ENCODE measurements at regions not wholly inside any gene's neighbourhood (a gene's known extent, or its start where the extent isn't known, plus 50 kb on each side); places are given as distances from the start of the nearest gene placed in this dataset.

DNA sequence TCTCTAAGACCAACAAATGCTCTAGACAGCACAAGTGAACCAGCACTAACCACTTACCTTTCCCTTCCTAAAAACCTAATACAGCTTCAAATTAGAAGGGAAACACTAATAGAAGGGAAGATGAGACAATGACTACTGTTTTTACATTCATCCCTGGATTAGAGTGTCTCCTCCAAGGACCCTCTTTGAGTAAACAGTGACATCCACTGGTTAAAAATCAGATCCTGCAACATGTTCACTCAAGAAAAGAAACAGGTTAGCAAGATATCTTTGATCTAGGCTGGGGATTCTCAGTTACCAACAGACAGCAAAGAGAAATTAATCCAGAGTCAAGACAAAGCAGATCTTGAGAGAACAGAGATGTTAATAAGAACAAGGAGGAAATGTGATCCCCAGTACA lies 177.7 kb upstream of the GHITM start:
- Histone ChIP-seq H3K36me3 (ENCODE audit: control insufficient read depth in 2 of 2, extremely low read depth in 1 of 2, insufficient read depth in 2 of 2, low read length in 2 of 2) (no peaks in the 10 kb centered on the region), H3K4me3 (replicated peaks in 1 of 3; ENCODE audit: insufficient read depth in 1 of 3, low read depth in 1 of 3, low read length in 3 of 3) (no peak overlapping the region), H3K9me3 (replicated peaks; ENCODE audit: control insufficient read depth, insufficient read depth, low read length) (no peaks in the 10 kb centered on the region), H3K27me3 (ENCODE audit: control insufficient read depth in 2 of 2, insufficient read depth in 2 of 2, low read length in 2 of 2) (no peaks in the 10 kb centered on the region), H2AFZ (ENCODE audit: low read depth, low read length) (no peak overlapping the region), H3K79me2 (ENCODE audit: control insufficient read depth, insufficient read depth, low read length) (no peaks in the 10 kb centered on the region), H3K9me1 (replicated peaks; ENCODE audit: control insufficient read depth, extremely low read depth, insufficient read depth, low read length) (no peaks in the 10 kb centered on the region), H4K20me1 (replicated peaks; ENCODE audit: control insufficient read depth, extremely low read depth, insufficient read depth, low read length) (no peaks in the 10 kb centered on the region), H3K27ac (ENCODE audit: insufficient read depth, low read depth, low read length) (no peak overlapping the region), H3K4me1 (ENCODE audit: control insufficient read depth, extremely low read depth, insufficient read depth, low read length) (no peaks in the 10 kb centered on the region), H3K4me2 (ENCODE audit: insufficient read depth, low read length) (no peak overlapping the region), H3K9ac (replicated peaks; ENCODE audit: extremely low read depth, insufficient read depth, low read length) (no peak overlapping the region)
- intact Hi-C loops (cut with micrococcal nuclease) (no loop called here), dilution Hi-C loops (cut with MboI; ENCODE audit: extremely low pct_ligation_motif_present, low sequenced_read_pairs) (no loop called here)
- CTCF ChIA-PET = interaction anchor here (1.6 kb wide), 1 partner anchor 90 kb away, joined by 3 read pairs; no protein-coding TSS in a partner anchor
- FAIRE-seq (no peak), DNase-seq (ENCODE audit: low read depth, low spot score) (no peak)
- TF ChIP-seq GATA2 (IDR thresholded peaks at IDR 0.05; ENCODE audit: insufficient read depth, insufficient read length, low read depth, low read length) (no peak), MYC (IDR thresholded peaks at IDR 0.05; ENCODE audit: low read depth, low read length) (no peak), FOS (IDR thresholded peaks at IDR 0.05; ENCODE audit: borderline replicate concordance, insufficient read depth, low read length) (no peak), JUN (IDR thresholded peaks at IDR 0.05; ENCODE audit: borderline replicate concordance, insufficient read depth, insufficient read length, low read depth) (no peak), POLR2A (IDR thresholded peaks at IDR 0.05; ENCODE audit: low read depth, low read length) (no peak), POLR2AphosphoS5 (IDR thresholded peaks at IDR 0.05; ENCODE audit: insufficient read depth, low read depth, low read length) (no peak), EZH2 (IDR thresholded peaks at IDR 0.05; ENCODE audit: borderline replicate concordance, low read depth, low read length, severe bottlenecking) (no peak)
- TF ChIP-seq, protein P1, sequence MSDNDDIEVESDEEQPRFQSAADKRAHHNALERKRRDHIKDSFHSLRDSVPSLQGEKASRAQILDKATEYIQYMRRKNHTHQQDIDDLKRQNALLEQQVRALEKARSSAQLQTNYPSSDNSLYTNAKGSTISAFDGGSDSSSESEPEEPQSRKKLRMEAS (IDR thresholded peaks at IDR 0.05; ENCODE audit: insufficient read depth, insufficient read length) = no peak
- TF ChIP-seq, protein P2, sequence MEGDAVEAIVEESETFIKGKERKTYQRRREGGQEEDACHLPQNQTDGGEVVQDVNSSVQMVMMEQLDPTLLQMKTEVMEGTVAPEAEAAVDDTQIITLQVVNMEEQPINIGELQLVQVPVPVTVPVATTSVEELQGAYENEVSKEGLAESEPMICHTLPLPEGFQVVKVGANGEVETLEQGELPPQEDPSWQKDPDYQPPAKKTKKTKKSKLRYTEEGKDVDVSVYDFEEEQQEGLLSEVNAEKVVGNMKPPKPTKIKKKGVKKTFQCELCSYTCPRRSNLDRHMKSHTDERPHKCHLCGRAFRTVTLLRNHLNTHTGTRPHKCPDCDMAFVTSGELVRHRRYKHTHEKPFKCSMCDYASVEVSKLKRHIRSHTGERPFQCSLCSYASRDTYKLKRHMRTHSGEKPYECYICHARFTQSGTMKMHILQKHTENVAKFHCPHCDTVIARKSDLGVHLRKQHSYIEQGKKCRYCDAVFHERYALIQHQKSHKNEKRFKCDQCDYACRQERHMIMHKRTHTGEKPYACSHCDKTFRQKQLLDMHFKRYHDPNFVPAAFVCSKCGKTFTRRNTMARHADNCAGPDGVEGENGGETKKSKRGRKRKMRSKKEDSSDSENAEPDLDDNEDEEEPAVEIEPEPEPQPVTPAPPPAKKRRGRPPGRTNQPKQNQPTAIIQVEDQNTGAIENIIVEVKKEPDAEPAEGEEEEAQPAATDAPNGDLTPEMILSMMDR (IDR thresholded peaks at IDR 0.05; ENCODE audit: extremely low read depth in 1 of 2, insufficient read depth in 1 of 2, low read depth in 1 of 2, low read length in 2 of 2) = no peak
- POLR2A ChIA-PET = no interaction called here
- no TSS peak for BruUV-seq (replicated peaks)

All from endothelial cell of umbilical vein (primary cell).